Loucy (cell line): ENCODE measurements at regions not wholly inside any gene's neighbourhood (a gene's known extent, or its start where the extent isn't known, plus 50 kb on each side); places are given as distances from the start of the nearest gene placed in this dataset.

Source experiments
- H2AFZ ChIP-seq: fragments of 200-600 bp; sonication (generic); 2 replicates; pipeline ENCODE4 v1.6.0; 2016; ENCODE audit warnings: antibody characterized with exemption, mild to moderate bottlenecking, low read length, moderate library complexity
- H3F3A ChIP-seq: fragments of 200-600 bp; 2 replicates; pipeline ENCODE4 v1.6.0; 2016; ENCODE audit warnings: antibody characterized with exemption, low read depth, mild to moderate bottlenecking
- H3K27me3 ChIP-seq: fragments of 200-600 bp; sonication (generic); 2 replicates; pipeline ENCODE4 v1.6.1; 2014; ENCODE audit warnings: low read length, mild to moderate bottlenecking; ENCODE audit not compliant: insufficient read depth, poor library complexity, severe bottlenecking
- H3K36me3 ChIP-seq: fragments of 200-600 bp; sonication (generic); 2 replicates; pipeline ENCODE4 v1.6.1; 2016; ENCODE audit warnings: low read length; ENCODE audit not compliant: insufficient read depth
- H3K4me1 ChIP-seq: fragments of 200-600 bp; sonication (generic); 2 replicates; pipeline ENCODE4 v1.5.1; 2014; ENCODE audit warnings: low read length, mild to moderate bottlenecking; ENCODE audit not compliant: insufficient read depth, poor library complexity, severe bottlenecking
- H3K4me2 ChIP-seq: fragments of 200-600 bp; sonication (generic); 2 replicates; pipeline ENCODE4 v1.6.0; 2014; ENCODE audit warnings: antibody characterized with exemption, low read length, low read depth, mild to moderate bottlenecking; ENCODE audit not compliant: poor library complexity, severe bottlenecking
- H3K4me3 ChIP-seq: fragments of 200-600 bp; sonication (generic); 2 replicates; pipeline ENCODE4 v1.5.1; 2014; ENCODE audit warnings: low read length, mild to moderate bottlenecking, mixed read lengths; ENCODE audit not compliant: poor library complexity, severe bottlenecking
- H3K79me2 ChIP-seq: fragments of 200-600 bp; sonication (generic); 2 replicates; pipeline ENCODE4 v1.6.1; 2014; ENCODE audit warnings: low read length; ENCODE audit not compliant: insufficient read depth
- H3K9ac ChIP-seq: fragments of 200-600 bp; sonication (generic); 2 replicates; pipeline ENCODE4 v1.6.0; 2014; ENCODE audit warnings: mild to moderate bottlenecking, low read depth, low read length, moderate library complexity; ENCODE audit not compliant: poor library complexity, severe bottlenecking
- H3K9me2 ChIP-seq: fragments of 200-600 bp; sonication (generic); replicated peaks from 2 replicates; pipeline ENCODE4 v1.6.1; 2016; ENCODE audit warnings: low read depth, low read length, mixed read lengths
- H3K9me3 ChIP-seq: fragments of 200-600 bp; sonication (generic); 2 replicates; pipeline ENCODE4 v1.6.1; 2014; ENCODE audit warnings: mild to moderate bottlenecking, antibody characterized with exemption, low read length, low read depth; ENCODE audit not compliant: insufficient read depth
- H4K20me1 ChIP-seq: fragments of 200-600 bp; sonication (generic); 2 replicates; pipeline ENCODE4 v1.6.0; 2014; ENCODE audit warnings: antibody characterized with exemption, low read length, mild to moderate bottlenecking; ENCODE audit not compliant: insufficient read depth, poor library complexity, severe bottlenecking
- EZH2phosphoT487 ChIP-seq: fragments of 200-600 bp; IDR thresholded peaks from 2 replicates; pipeline ENCODE4 v1.6.1; 2018; ENCODE audit warnings: antibody characterized with exemption, mild to moderate bottlenecking, moderate library complexity, borderline replicate concordance
- TF ChIP-seq, protein P1 (sequence below): fragments of 200-600 bp; sonication (generic); conservative IDR thresholded peaks from 2 replicates; pipeline ENCODE4 v1.5.1; 2014; ENCODE audit warnings: mild to moderate bottlenecking, antibody characterized with exemption, low read length

DNA sequence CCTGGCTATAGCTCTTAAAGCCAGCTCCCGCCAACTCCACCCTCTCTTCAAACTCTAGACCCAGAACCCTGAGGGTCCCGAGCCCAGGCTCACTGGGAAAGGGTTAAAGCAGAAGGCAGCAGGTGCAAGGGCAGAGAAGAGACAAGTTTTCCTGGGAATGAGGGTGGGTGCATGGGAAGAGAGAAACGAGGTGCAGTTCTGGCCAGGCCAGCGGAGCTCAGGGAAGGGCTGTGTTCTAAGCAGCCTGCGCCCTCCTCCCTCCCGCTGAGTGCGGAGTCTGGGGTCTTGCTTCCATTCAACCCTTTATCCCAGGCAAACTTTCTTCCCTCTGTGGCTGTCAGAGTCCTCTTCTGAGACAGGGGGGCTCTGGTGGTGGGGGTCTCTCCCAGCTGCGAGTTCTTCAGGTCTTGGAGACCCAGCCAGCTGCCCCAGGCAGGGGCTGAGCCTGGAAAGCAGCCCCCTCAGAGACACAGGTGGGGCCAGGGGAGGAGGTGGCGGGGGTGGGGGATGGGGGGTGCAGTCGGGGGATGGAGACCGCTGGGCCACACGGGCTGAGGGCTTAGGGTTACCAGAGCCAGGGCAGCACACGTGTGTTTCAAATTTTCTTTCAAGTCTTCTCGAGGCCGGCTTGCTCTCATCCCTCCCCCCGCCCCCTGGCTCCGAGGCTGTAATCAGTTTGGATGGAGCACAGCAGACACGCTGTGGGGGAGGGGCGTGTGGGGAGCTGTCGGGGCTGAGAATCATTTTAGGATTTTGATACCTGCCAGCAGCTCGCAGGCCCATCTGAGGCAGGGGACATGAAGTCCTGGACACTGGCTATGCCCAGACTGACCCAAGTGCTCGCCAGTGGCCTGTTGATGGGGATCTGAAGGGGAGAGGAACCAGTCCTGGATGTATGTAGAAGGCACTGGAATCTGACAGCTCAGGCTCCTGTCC, 169.6 kb upstream of the SMIM23 start:
- Histone ChIP-seq H3K9me3 (no peaks in the 10 kb centered on the region), H3K36me3 (no peaks in the 10 kb centered on the region), H3K4me1 (no peaks in the 10 kb centered on the region), H2AFZ (no peak overlapping the region), H3K79me2 (no peaks in the 10 kb centered on the region), H3K9ac (no peak overlapping the region), H3K9me2 (no peaks in the 10 kb centered on the region), H3F3A (no peaks in the 10 kb centered on the region), H3K4me2 (no peak overlapping the region), H4K20me1 (no peaks in the 10 kb centered on the region), H3K27me3 (no peaks in the 10 kb centered on the region), H3K4me3 (no peak overlapping the region)
- TF ChIP-seq EZH2phosphoT487 = no peak
- TF ChIP-seq, protein P1, sequence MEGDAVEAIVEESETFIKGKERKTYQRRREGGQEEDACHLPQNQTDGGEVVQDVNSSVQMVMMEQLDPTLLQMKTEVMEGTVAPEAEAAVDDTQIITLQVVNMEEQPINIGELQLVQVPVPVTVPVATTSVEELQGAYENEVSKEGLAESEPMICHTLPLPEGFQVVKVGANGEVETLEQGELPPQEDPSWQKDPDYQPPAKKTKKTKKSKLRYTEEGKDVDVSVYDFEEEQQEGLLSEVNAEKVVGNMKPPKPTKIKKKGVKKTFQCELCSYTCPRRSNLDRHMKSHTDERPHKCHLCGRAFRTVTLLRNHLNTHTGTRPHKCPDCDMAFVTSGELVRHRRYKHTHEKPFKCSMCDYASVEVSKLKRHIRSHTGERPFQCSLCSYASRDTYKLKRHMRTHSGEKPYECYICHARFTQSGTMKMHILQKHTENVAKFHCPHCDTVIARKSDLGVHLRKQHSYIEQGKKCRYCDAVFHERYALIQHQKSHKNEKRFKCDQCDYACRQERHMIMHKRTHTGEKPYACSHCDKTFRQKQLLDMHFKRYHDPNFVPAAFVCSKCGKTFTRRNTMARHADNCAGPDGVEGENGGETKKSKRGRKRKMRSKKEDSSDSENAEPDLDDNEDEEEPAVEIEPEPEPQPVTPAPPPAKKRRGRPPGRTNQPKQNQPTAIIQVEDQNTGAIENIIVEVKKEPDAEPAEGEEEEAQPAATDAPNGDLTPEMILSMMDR = no peak

DNA sequence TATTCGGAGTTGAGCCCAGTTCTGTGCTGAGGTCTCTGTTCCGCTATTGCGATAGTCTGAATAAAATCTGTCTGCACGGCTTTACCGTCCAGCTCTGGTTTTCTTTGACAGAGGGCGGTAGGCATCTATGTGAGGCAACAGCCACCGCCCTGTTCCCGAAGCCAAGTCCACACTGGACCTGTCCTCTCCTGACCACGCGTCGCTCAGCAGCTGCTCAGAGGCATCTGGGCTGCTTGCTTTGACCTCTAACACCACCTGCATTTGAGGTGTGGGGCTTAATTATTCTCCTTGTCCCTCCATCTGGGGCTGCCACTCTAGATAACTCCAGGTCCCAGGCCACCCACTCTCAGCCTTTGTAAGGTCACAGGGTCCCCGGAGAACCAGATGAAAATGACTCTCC, 168.4 kb upstream of the SMIM23 start:
- Histone ChIP-seq H3K9me2 (no peaks in the 10 kb centered on the region), H3K9me3 (no peaks in the 10 kb centered on the region), H2AFZ (no peak overlapping the region), H3K9ac (no peak overlapping the region), H4K20me1 (no peaks in the 10 kb centered on the region), H3K4me2 (no peak overlapping the region), H3K36me3 (no peaks in the 10 kb centered on the region), H3K27me3 (no peaks in the 10 kb centered on the region), H3K4me1 (no peaks in the 10 kb centered on the region), H3F3A (no peaks in the 10 kb centered on the region), H3K79me2 (no peaks in the 10 kb centered on the region), H3K4me3 (no peak overlapping the region)
- TF ChIP-seq EZH2phosphoT487 = no peak
- TF ChIP-seq, protein P1 = no peak

DNA sequence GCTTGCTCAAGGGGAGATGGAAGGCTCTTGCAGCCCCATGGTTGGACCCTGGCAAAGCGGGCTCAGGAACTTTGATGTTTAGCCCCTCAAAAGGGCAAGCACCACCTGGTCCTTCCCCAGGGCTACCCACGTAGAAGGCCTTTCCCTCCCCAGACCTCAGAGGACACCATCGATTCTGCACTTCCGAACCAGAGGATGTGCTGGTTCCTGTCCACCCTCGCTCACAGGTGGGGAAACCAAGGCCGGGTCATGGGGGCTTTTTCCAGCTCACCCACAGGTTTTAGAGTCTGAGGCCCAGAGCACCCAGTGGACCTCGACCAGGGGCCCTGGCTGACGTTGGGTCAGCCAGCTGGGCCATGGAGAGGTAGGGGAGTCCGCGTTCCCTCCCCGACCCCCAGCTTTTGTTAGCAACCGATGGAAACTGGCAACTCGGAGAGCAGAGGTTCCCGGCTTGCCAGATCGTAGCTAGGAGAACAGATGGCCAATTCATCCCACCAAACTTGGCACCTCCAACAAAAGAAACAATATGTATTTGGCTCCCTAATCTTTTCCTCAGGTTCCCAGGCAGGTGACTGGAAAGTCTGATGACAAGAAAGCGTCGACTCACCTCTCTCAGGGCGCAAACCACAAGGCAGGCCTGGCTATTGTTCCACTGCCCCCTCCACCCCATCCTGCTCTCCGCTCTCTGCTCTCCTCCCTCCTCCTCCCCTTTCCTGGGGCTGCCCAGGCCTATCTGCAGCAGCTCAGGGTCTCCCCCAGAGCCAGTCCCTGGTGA, 167.6 kb upstream of the SMIM23 start:
- no peak for TF ChIP-seq EZH2phosphoT487
- TF ChIP-seq, protein P1 = no peak
- H3K27me3 ChIP-seq = no peaks in the 10 kb centered on the region
- H3K4me1 ChIP-seq = no peaks in the 10 kb centered on the region
- no peak overlapping the region for H3K9ac ChIP-seq
- no peak overlapping the region for H3K4me2 ChIP-seq
- H2AFZ ChIP-seq = no peak overlapping the region
- H3K36me3 ChIP-seq = no peaks in the 10 kb centered on the region
- H3K9me3 ChIP-seq = no peaks in the 10 kb centered on the region
- no peaks in the 10 kb centered on the region for H3F3A ChIP-seq
- H3K9me2 ChIP-seq = no peaks in the 10 kb centered on the region
- H3K4me3 ChIP-seq = no peak overlapping the region
- H3K79me2 ChIP-seq = no peaks in the 10 kb centered on the region
- H4K20me1 ChIP-seq = no peaks in the 10 kb centered on the region
